BE2C (cell line): ENCODE measurements at regions not wholly inside any gene's neighbourhood (a gene's known extent, or its start where the extent isn't known, plus 50 kb on each side); places are given as distances from the start of the nearest gene placed in this dataset.

Source experiments
- DNase-seq: peaks from one replicate; pipeline ENCODE4 v3.0.0-alpha.2; 2020
- H3K27me3 ChIP-seq: fragments of 250-450 bp; sonication (Bioruptor Pico); 2 replicates; pipeline ENCODE4 v1.5.1; 2020; ENCODE audit warnings: mild to moderate bottlenecking
- H3K36me3 ChIP-seq: fragments of 250-450 bp; sonication (Bioruptor Pico); 2 replicates; pipeline ENCODE4 v1.5.1; 2020; ENCODE audit warnings: mild to moderate bottlenecking
- H3K4me1 ChIP-seq: fragments of 250-450 bp; sonication (Bioruptor Pico); 2 replicates; pipeline ENCODE4 v1.5.1; 2020
- H3K4me3 ChIP-seq: 2 replicates; pipeline ENCODE4 v1.5.1; 2011; ENCODE audit warnings: low read depth, low read length
- H3K9me3 ChIP-seq: fragments of 250-450 bp; sonication (Bioruptor Pico); 2 replicates; pipeline ENCODE4 v1.5.1; 2020
- TF ChIP-seq, protein P1 (sequence below): IDR thresholded peaks from 2 replicates; pipeline ENCODE4 v1.5.1; 2012; ENCODE audit warnings: mild to moderate bottlenecking, low read depth, low read length

DNA sequence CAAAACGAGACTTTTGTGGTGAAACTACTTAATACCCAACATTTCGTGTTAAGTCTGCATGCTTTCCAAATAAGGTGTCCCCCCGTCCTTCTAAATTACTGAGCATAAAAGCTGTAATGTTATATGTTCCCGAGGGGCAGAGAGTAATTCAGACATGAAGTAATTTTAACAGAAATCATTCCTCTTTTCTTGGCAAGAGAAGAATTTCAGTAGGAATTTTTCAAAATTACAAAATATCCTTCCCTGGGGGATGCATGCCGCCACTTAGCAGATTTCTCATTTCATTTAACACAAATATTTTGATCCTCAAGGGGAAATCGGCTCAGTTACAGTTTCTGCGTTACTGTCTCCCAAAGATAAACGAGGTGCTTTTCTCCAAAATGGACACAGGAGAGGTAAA is 213.2 kb upstream of the RHOBTB1 start:
- TF ChIP-seq, protein P1, sequence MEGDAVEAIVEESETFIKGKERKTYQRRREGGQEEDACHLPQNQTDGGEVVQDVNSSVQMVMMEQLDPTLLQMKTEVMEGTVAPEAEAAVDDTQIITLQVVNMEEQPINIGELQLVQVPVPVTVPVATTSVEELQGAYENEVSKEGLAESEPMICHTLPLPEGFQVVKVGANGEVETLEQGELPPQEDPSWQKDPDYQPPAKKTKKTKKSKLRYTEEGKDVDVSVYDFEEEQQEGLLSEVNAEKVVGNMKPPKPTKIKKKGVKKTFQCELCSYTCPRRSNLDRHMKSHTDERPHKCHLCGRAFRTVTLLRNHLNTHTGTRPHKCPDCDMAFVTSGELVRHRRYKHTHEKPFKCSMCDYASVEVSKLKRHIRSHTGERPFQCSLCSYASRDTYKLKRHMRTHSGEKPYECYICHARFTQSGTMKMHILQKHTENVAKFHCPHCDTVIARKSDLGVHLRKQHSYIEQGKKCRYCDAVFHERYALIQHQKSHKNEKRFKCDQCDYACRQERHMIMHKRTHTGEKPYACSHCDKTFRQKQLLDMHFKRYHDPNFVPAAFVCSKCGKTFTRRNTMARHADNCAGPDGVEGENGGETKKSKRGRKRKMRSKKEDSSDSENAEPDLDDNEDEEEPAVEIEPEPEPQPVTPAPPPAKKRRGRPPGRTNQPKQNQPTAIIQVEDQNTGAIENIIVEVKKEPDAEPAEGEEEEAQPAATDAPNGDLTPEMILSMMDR: no peak
- Histone ChIP-seq H3K9me3 (no peaks in the 10 kb centered on the region), H3K4me1 (no peaks in the 10 kb centered on the region), H3K36me3 (no peaks in the 10 kb centered on the region), H3K27me3 (no peaks in the 10 kb centered on the region), H3K4me3 (no peak overlapping the region)
- no peak for DNase-seq

DNA sequence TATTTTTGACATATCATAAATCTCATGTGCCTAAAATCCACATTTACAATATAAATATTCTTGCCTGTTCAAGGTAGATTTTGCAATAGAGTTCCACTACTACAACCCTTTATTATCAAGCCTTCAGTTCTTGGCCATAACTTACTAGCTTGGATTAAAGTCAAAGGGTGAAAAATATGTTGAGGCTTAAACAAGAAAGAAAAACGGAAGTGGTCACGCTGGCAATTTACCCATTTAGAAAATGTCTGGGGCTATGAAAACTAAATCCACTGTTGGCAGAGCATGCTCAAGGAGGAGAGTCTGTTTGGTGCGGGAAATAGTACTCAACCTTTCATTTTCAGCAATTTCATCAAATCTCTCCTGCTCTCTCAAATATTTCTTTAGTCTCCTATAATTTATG is 209.8 kb upstream of the RHOBTB1 start:
- no peak overlapping the region for H3K4me3 ChIP-seq
- no peaks in the 10 kb centered on the region for H3K4me1 ChIP-seq
- H3K36me3 ChIP-seq: no peaks in the 10 kb centered on the region
- no peaks in the 10 kb centered on the region for H3K27me3 ChIP-seq
- H3K9me3 ChIP-seq: no peaks in the 10 kb centered on the region
- TF ChIP-seq, protein P1: no peak
- DNase-seq: no peak

DNA sequence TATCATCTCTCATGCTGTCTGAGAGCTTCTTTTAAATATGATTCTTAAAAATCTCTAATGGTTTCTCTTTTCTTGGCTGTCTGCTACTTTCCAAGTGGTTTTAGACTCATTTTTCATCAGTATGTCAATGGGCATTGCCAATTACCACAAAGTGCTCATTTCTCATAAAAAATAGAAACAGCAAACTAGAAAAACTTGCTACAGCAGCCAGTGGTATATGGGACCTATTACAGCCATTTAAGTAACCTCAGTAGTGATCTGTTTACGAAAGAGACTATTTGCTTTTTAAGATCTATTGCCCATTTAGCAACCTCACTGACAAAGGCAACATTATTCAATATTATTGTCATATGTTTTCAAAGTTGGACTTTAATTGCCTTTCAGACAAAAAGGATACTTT is 207.1 kb upstream of the RHOBTB1 start:
- no peak for DNase-seq
- H3K36me3 ChIP-seq: no peaks in the 10 kb centered on the region
- H3K4me3 ChIP-seq: no peak overlapping the region
- TF ChIP-seq, protein P1: no peak
- H3K4me1 ChIP-seq: no peaks in the 10 kb centered on the region
- no peaks in the 10 kb centered on the region for H3K9me3 ChIP-seq
- H3K27me3 ChIP-seq: no peaks in the 10 kb centered on the region

DNA sequence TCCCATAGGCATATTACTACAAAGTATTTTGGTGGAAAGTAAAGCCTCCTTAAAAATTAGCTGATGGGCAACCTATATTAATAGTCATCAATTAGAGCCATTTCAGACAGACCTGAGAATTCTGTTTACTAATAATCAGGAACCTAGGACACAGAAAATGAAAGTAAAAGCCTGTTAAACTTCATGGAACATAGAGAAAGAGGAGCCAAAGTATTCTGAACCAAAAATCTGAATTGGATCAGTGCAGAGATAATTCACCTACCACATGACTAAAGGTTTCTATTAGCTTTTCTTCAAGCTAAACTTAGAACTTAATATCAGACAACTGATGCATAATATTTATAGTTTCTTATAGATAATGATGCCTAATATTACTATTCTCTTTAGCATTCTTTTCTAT is 204.5 kb upstream of the RHOBTB1 start:
- no peaks in the 10 kb centered on the region for H3K36me3 ChIP-seq
- TF ChIP-seq, protein P1: no peak
- no peak overlapping the region for H3K4me3 ChIP-seq
- no peaks in the 10 kb centered on the region for H3K4me1 ChIP-seq
- DNase-seq: no peak
- no peaks in the 10 kb centered on the region for H3K9me3 ChIP-seq
- no peaks in the 10 kb centered on the region for H3K27me3 ChIP-seq

DNA sequence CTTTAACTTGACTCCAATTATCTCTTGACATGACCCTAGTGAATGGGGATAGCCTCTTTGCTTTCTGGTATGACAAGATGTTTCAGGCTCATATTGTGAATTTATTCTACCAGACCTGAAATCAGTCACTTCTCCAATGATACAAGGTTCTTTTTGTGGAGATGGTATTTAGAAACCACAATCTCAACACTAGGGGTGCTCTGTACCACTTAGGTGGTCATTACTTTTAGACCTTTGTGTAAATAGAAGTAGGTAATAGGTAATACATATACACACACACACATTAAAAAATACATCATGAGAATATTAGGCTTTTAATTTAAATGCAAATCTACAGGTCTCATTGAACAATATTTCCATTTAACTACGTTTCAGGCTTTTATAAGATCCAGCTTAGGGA is 199.0 kb upstream of the RHOBTB1 start:
- no peak overlapping the region for H3K4me3 ChIP-seq
- H3K4me1 ChIP-seq: no peaks in the 10 kb centered on the region
- DNase-seq: no peak
- no peaks in the 10 kb centered on the region for H3K36me3 ChIP-seq
- TF ChIP-seq, protein P1: 0 out of 2 replicates have a peak, but pooled peaks have one; percentile 8
- H3K27me3 ChIP-seq: no peaks in the 10 kb centered on the region; the same call in 1 of the 2 replicates
- H3K9me3 ChIP-seq: no peaks in the 10 kb centered on the region

DNA sequence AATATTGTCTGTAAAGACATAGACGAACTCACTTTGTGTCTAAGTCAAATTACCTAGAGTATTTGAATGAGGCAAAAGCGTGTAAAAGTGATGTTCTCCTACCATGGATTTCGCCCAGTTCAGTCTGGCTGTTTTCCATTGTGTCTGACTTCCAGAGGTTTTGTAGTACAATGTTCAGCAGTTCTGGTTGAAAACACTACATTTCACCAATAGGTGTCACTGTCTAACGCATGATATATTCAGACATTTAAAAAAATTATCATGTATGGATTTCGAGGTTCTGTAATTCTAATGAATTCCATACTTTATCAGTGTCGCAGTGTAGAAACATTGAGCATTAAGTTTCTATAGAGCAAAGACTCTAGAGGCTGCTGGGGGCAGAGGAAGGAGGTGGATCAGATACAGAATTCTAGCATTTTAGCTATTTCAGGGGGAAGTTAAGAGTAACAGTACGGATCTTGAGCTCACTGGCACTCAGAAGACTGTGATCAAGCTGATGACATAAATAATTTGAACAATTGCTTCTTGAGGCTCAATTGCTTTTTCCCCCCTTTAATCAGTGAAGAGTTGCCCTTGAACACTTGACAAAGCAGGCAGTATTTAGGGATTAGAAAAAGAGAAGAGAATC is 196.9 kb upstream of the RHOBTB1 start:
- Histone ChIP-seq H3K9me3 (no peaks in the 10 kb centered on the region), H3K36me3 (no peaks in the 10 kb centered on the region), H3K4me3 (no peak overlapping the region), H3K4me1 (no peaks in the 10 kb centered on the region), H3K27me3 (no peaks in the 10 kb centered on the region; the same call in 1 of the 2 replicates)
- TF ChIP-seq, protein P1: peak; percentile 63
- no peak for DNase-seq
